HFFc6 (cell line): ENCODE measurements at regions not wholly inside any gene's neighbourhood (a gene's known extent, or its start where the extent isn't known, plus 50 kb on each side); places are given as distances from the start of the nearest gene placed in this dataset.

Source experiments
- DNase-seq: peaks from one replicate; pipeline ENCODE4 v3.0.0-alpha.2; 2018
- H3K27ac Mint-ChIP-seq: 2 replicates; pipeline ENCODE4 v1.8.0; 2020; ENCODE audit warnings: mild to moderate bottlenecking, mixed read lengths
- H3K27me3 Mint-ChIP-seq: 2 replicates; pipeline ENCODE4 v1.8.0; 2021; ENCODE audit warnings: mild to moderate bottlenecking, moderate library complexity, mixed read lengths; ENCODE audit not compliant: insufficient read depth
- H3K36me3 Mint-ChIP-seq: 2 replicates; pipeline ENCODE4 v1.8.0; 2021; ENCODE audit warnings: low read depth, mixed read lengths
- H3K4me1 Mint-ChIP-seq: 2 replicates; pipeline ENCODE4 v1.8.0; 2020; ENCODE audit warnings: low read depth, mixed read lengths
- H3K4me3 Mint-ChIP-seq: 2 replicates; pipeline ENCODE4 v1.8.0; 2020; ENCODE audit warnings: mild to moderate bottlenecking, moderate library complexity, mixed read lengths
- H3K9me3 Mint-ChIP-seq: 2 replicates; pipeline ENCODE4 v1.8.0; 2020; ENCODE audit warnings: mild to moderate bottlenecking, mixed read lengths
- TF ChIP-seq, protein P1 (sequence below): fragments of 200-600 bp; sonication (generic); IDR thresholded peaks from 2 replicates; pipeline ENCODE4 v1.5.0; 2021; ENCODE audit warnings: antibody characterized with exemption, mild to moderate bottlenecking

GRCh38 chr4:189285377-189285776, 655.3 kb upstream of the FRG1 start:
- peaks cover 55% of the 10 kb centered on the region for H3K9me3 Mint-ChIP-seq
- no peak for DNase-seq
- no peak overlapping the region for H3K4me3 Mint-ChIP-seq
- no peaks in the 10 kb centered on the region for H3K4me1 Mint-ChIP-seq
- no peaks in the 10 kb centered on the region for H3K36me3 Mint-ChIP-seq
- TF ChIP-seq, protein P1, sequence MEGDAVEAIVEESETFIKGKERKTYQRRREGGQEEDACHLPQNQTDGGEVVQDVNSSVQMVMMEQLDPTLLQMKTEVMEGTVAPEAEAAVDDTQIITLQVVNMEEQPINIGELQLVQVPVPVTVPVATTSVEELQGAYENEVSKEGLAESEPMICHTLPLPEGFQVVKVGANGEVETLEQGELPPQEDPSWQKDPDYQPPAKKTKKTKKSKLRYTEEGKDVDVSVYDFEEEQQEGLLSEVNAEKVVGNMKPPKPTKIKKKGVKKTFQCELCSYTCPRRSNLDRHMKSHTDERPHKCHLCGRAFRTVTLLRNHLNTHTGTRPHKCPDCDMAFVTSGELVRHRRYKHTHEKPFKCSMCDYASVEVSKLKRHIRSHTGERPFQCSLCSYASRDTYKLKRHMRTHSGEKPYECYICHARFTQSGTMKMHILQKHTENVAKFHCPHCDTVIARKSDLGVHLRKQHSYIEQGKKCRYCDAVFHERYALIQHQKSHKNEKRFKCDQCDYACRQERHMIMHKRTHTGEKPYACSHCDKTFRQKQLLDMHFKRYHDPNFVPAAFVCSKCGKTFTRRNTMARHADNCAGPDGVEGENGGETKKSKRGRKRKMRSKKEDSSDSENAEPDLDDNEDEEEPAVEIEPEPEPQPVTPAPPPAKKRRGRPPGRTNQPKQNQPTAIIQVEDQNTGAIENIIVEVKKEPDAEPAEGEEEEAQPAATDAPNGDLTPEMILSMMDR: no peak
- H3K27ac Mint-ChIP-seq: no peak overlapping the region
- H3K27me3 Mint-ChIP-seq: no peaks in the 10 kb centered on the region

- TF ChIP-seq, protein P1: no peak
- DNase-seq: no peak
- H3K27ac Mint-ChIP-seq: no peak overlapping the region
- no peaks in the 10 kb centered on the region for H3K4me1 Mint-ChIP-seq
- H3K27me3 Mint-ChIP-seq: no peaks in the 10 kb centered on the region
- H3K9me3 Mint-ChIP-seq: peaks cover 31% of the 10 kb centered on the region
- no peak overlapping the region for H3K4me3 Mint-ChIP-seq
- no peaks in the 10 kb centered on the region for H3K36me3 Mint-ChIP-seq
Measured at GRCh38 chr4:189291939-189292338, 648.7 kb upstream of the FRG1 start.

DNA sequence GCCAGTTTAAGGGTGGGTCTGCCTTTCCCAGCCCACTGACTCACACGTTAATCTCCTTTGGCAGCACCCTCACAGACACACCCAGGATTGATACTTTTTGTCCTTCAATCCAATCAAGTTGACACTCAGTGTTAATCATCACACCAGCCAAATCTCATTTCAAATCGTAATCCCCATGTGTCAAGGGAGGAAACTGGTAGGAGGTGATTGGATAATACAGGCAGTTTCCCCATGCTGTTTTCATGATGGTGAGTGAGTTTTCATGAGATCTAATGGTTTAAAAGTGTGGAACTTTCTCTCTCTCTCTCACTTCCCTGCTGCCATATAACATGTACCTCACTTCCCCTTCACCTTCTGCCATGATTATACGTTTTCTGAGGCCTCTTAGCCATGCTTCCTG, 647.2 kb upstream of the FRG1 start:
- Mint-ChIP-seq H3K36me3 (no peaks in the 10 kb centered on the region), H3K27ac (no peak overlapping the region)
- no peak for DNase-seq

GRCh38 chr4:189294574-189294973, 646.1 kb upstream of the FRG1 start:
- no peak overlapping the region for H3K4me3 Mint-ChIP-seq
- no peaks in the 10 kb centered on the region for H3K27me3 Mint-ChIP-seq
- H3K4me1 Mint-ChIP-seq: no peaks in the 10 kb centered on the region
- H3K9me3 Mint-ChIP-seq: peaks cover 24% of the 10 kb centered on the region
- DNase-seq: no peak
- TF ChIP-seq, protein P1: no peak
- H3K27ac Mint-ChIP-seq: no peak overlapping the region
- H3K36me3 Mint-ChIP-seq: no peaks in the 10 kb centered on the region

More for the DNA sequence above, 647.2 kb upstream of the FRG1 start:
- TF ChIP-seq, protein P1: no peak
- no peak overlapping the region for H3K4me3 Mint-ChIP-seq
- H3K27me3 Mint-ChIP-seq: no peaks in the 10 kb centered on the region
- H3K4me1 Mint-ChIP-seq: no peaks in the 10 kb centered on the region
- H3K9me3 Mint-ChIP-seq: peaks cover 22% of the 10 kb centered on the region

DNA sequence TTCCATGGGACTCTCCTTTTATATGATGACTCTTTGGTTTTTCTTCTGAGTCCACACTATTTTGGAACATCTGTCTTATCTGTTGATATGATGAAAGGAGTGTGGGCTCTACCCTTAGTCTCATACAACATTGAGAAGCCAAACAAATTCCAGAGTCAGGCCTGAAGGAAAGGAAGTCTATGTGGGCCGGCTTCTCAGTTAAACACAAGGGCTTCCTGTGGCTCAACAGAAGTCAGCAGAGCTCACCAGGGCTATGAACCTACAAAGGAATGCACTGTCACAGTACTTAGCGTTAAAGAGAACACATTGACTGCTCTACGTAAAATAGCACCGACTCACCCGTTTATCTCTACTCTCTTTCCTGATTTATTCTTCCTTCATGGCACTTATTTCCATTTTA, 641.0 kb upstream of the FRG1 start:
- no peak for DNase-seq
- Mint-ChIP-seq H3K36me3 (no peaks in the 10 kb centered on the region), H3K27me3 (no peaks in the 10 kb centered on the region), H3K9me3 (peaks cover 21% of the 10 kb centered on the region), H3K27ac (no peak overlapping the region), H3K4me3 (no peak overlapping the region), H3K4me1 (no peaks in the 10 kb centered on the region)
- TF ChIP-seq, protein P1: no peak

GRCh38 chr4:189301692-189302091, 639.0 kb upstream of the FRG1 start:
- no peaks in the 10 kb centered on the region for H3K4me1 Mint-ChIP-seq
- peaks cover 24% of the 10 kb centered on the region for H3K9me3 Mint-ChIP-seq
- no peaks in the 10 kb centered on the region for H3K27me3 Mint-ChIP-seq
- no peak overlapping the region for H3K4me3 Mint-ChIP-seq
- H3K36me3 Mint-ChIP-seq: no peaks in the 10 kb centered on the region
- no peak overlapping the region for H3K27ac Mint-ChIP-seq
- DNase-seq: no peak
- TF ChIP-seq, protein P1: no peak
